C1 segment of cervical spinal cord (tissue), 14 donors: ENCODE measurements at regions not wholly inside any gene's neighbourhood (a gene's known extent, or its start where the extent isn't known, plus 50 kb on each side); places are given as distances from the start of the nearest gene placed in this dataset.
"Not testable (repeated sequence)": the region's sequence is repeated elsewhere in the genome, so short reads cannot be mapped to it uniquely, and the experiment has no call there.

Experiments used
- DNase-seq, 14 donors: peaks; one replicate each; lab custom pipeline; 2025; lab: John Stamatoyannopoulos, UW

- DNase-seq = no peak
Measured at GRCh38 chrX:40887476-40887875, 152.1 kb upstream of the MED14 start.

GRCh38 chrX:40891798-40892197, 156.5 kb upstream of the MED14 start:
- DNase-seq = no peak

GRCh38 chrX:40893251-40893910, 158.0 kb upstream of the MED14 start:
- DNase-seq = no peak

- DNase-seq = no peak
Measured at GRCh38 chrX:40895246-40895645, 159.9 kb upstream of the MED14 start.

GRCh38 chrX:40897718-40898270, 162.5 kb upstream of the MED14 start:
- DNase-seq = no peak

GRCh38 chrX:40904739-40905138, 169.4 kb upstream of the MED14 start:
- not testable (repeated sequence) for DNase-seq

GRCh38 chrX:40908026-40908425, 172.7 kb upstream of the MED14 start:
- DNase-seq = no peak

GRCh38 chrX:40908857-40909475, 173.6 kb upstream of the MED14 start:
- DNase-seq = no peak

GRCh38 chrX:40912166-40912565, 173.1 kb upstream of the USP9X start:
- no peak for DNase-seq

GRCh38 chrX:40912576-40912975, 172.7 kb upstream of the USP9X start:
- no peak for DNase-seq

GRCh38 chrX:40920351-40920750, 164.9 kb upstream of the USP9X start:
- DNase-seq = no peak

- no peak for DNase-seq
Measured at GRCh38 chrX:40922307-40922706, 162.9 kb upstream of the USP9X start.

- not testable (repeated sequence) for DNase-seq
Measured at GRCh38 chrX:40926739-40927427, 158.4 kb upstream of the USP9X start.

GRCh38 chrX:40928076-40928475, 157.2 kb upstream of the USP9X start:
- no peak for DNase-seq

- DNase-seq = no peak
Measured at GRCh38 chrX:40931921-40932320, 153.3 kb upstream of the USP9X start.

GRCh38 chrX:40933132-40933705, 152.0 kb upstream of the USP9X start:
- DNase-seq = no peak

- DNase-seq = no peak
Measured at GRCh38 chrX:40933706-40934425, 151.4 kb upstream of the USP9X start.

GRCh38 chrX:40936827-40937226, 148.4 kb upstream of the USP9X start:
- no peak for DNase-seq

- no peak for DNase-seq
Measured at GRCh38 chrX:40938423-40938822, 146.8 kb upstream of the USP9X start.

GRCh38 chrX:40943093-40943641, 142.1 kb upstream of the USP9X start:
- DNase-seq = no peak

- no peak for DNase-seq
Measured at GRCh38 chrX:40945361-40945713, 139.9 kb upstream of the USP9X start.
